SKM-1 treated with dmso at 0.1 percent for 144 hours (cell line): ENCODE measurements at regions not wholly inside any gene's neighbourhood (a gene's known extent, or its start where the extent isn't known, plus 50 kb on each side); places are given as distances from the start of the nearest gene placed in this dataset.

Experiments used
- DNase-seq: peaks from one replicate; lab custom pipeline; 2025; ENCODE audit not compliant: unreplicated experiment; lab: John Stamatoyannopoulos, UW

GRCh38 chr5:159836691-159837090 is 79.6 kb upstream of the ADRA1B start:
- DNase-seq: no peak

- DNase-seq: no peak
Observed at GRCh38 chr5:159837860-159838259, 78.4 kb upstream of the ADRA1B start.

GRCh38 chr5:159838551-159839222 is 77.6 kb upstream of the ADRA1B start:
- DNase-seq: no peak

GRCh38 chr5:159844267-159845121 is 71.8 kb upstream of the ADRA1B start:
- no peak for DNase-seq

GRCh38 chr5:159849437-159850083 is 66.7 kb upstream of the ADRA1B start:
- no peak for DNase-seq

- no peak for DNase-seq
Observed at GRCh38 chr5:159850160-159850559, 66.1 kb upstream of the ADRA1B start.

- no peak for DNase-seq
Observed at GRCh38 chr5:159851053-159851452, 65.2 kb upstream of the ADRA1B start.

GRCh38 chr5:159854916-159855315 is 61.4 kb upstream of the ADRA1B start:
- DNase-seq: no peak

GRCh38 chr5:159855476-159856191 is 60.6 kb upstream of the ADRA1B start:
- DNase-seq: no peak

- DNase-seq: no peak
Observed at GRCh38 chr5:159858871-159859270, 57.4 kb upstream of the ADRA1B start.

GRCh38 chr5:159861086-159861485 is 55.2 kb upstream of the ADRA1B start:
- no peak for DNase-seq

- no peak for DNase-seq
Observed at GRCh38 chr5:159864885-159865691, 51.2 kb upstream of the ADRA1B start.

GRCh38 chr5:159866093-159866492 is 50.2 kb upstream of the ADRA1B start:
- DNase-seq: no peak
